Coronary artery (tissue), 2 donors: ENCODE measurements at regions not wholly inside any gene's neighbourhood (a gene's known extent, or its start where the extent isn't known, plus 50 kb on each side); places are given as distances from the start of the nearest gene placed in this dataset.
"Not testable (repeated sequence)": the region's sequence is repeated elsewhere in the genome, so short reads cannot be mapped to it uniquely, and the experiment has no call there.

ENCODE experiments used
- DNase-seq: peaks from one replicate; pipeline ENCODE4 v3.0.0-alpha.2; 2017; ENCODE audit warnings: low spot score
- H3K27ac ChIP-seq, 2 donors: fragments of 200-600 bp; sonication (generic); one replicate each; pipeline ENCODE4 v1.5.1; 2016 to 2019
- H3K4me3 ChIP-seq: fragments of 200-600 bp; sonication (generic); 2 replicates; pipeline ENCODE4 v1.5.1; 2016; ENCODE audit warnings: mild to moderate bottlenecking, moderate library complexity
- CTCF ChIP-seq: fragments of 200-600 bp; sonication (generic); IDR thresholded peaks from one replicate; pipeline ENCODE4 v1.5.1; 2019; ENCODE audit warnings: antibody characterized with exemption

- no peak overlapping the region for H3K27ac ChIP-seq
- no peak overlapping the region for H3K4me3 ChIP-seq
- TF ChIP-seq CTCF, result no peak
- DNase-seq, result no peak
Measured at GRCh38 chr14:44453433-44454171, 53.5 kb downstream of the FSCB start.

GRCh38 chr14:44450232-44450631 lies 56.9 kb downstream of the FSCB start:
- H3K4me3 ChIP-seq, DNase-seq, H3K27ac ChIP-seq: not testable (repeated sequence)

GRCh38 chr14:44449680-44450079 lies 57.4 kb downstream of the FSCB start:
- TF ChIP-seq CTCF, result no peak
- no peak for DNase-seq
- Histone ChIP-seq H3K4me3 (no peak overlapping the region), H3K27ac (no peak overlapping the region)

DNA sequence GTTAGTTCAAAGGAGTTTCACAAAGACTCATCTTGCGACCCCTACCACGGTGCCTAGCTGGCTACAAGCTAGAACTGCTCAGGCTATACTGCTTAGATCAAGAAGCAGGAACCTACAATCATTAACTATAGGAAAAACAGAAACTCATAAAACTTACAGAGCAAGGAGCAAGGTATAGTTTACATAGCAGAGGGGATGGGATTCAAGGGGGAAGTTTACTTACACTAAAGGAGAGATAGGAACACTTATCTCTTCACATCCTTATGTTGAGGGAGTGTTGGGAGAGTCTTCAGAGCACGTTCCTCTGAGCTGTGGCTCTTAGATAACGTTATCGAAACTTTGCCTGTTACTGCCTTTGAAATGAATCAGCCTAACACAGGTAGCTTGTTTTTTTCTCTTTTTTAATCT lies 58.1 kb downstream of the FSCB start:
- no peak overlapping the region for H3K4me3 ChIP-seq
- no peak for DNase-seq
- no peak overlapping the region for H3K27ac ChIP-seq
- no peak for TF ChIP-seq CTCF

DNA sequence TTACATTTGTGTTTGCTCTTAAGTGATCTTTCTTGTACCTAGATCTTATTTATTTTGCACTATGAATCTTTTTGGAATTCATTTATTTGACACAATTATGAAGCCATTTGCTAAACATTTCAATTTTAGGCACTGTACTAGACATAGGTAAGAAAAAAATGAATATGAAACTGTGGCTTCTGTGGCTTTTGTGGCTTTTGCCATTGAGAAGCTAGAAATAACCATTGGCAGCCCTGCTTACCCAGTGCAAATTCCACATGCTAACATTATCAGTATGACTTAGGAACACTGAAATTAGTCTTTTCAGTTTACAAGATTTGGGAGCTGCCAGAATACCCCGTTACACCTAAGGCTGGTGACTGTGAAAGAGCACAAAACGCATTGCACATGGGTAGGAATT lies 60.1 kb downstream of the FSCB start:
- Histone ChIP-seq H3K27ac (no peak overlapping the region), H3K4me3 (no peak overlapping the region)

DNA sequence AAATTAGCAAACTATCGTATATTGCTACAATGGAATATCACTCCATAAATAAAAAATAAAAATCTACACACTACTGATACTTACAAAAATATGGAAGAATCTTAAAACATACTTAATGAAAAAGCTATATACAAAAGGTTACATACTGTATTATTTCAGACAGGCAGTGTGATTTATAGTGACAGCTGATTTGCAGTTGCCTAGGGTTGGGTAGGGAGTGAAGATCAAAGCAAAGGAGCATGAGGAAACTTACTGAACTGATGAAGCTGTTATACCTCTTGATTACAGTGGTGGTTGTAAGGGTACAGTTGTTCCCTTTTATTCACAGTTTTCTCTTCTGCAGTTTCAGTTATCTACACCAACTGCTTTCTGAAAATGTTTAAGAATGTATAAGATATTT lies 62.6 kb downstream of the FSCB start:
- Histone ChIP-seq H3K4me3 (no peak overlapping the region), H3K27ac (no peak overlapping the region)
- no peak for DNase-seq
- no peak for TF ChIP-seq CTCF

More for the DNA sequence above, 60.1 kb downstream of the FSCB start:
- no peak for DNase-seq
- TF ChIP-seq CTCF, result no peak

- H3K4me3 ChIP-seq, result no peak overlapping the region
- no peak overlapping the region for H3K27ac ChIP-seq
- no peak for TF ChIP-seq CTCF
- DNase-seq, result no peak
Measured at GRCh38 chr14:44438936-44439335, 68.1 kb downstream of the FSCB start.

DNA sequence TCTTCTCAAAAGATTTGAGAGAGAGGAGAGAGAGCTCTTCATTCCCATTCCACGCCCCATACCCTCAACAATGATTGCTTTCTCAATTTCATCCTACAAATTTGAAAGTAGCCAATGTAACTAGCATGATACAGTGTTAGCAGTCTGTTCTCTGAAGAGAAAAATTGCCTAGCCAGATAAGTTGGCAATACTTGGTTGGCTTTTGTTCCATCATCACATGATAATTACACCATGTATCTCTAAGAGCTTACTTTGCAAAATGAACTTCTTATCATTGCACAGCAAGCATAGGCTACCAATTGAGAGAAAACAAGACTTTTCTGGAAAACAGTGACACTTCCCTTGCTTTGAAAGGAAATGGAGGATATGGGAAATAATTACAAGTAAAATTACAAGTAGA lies 68.9 kb downstream of the FSCB start:
- no peak for TF ChIP-seq CTCF
- Histone ChIP-seq H3K27ac (no peak overlapping the region), H3K4me3 (no peak overlapping the region)
- no peak for DNase-seq
